ENCODE measurements at regions not wholly inside any gene's neighbourhood (a gene's known extent, or its start where the extent isn't known, plus 50 kb on each side); places are given as distances from the start of the nearest gene placed in this dataset.

- Histone ChIP-seq H3K4me3 (replicated peaks in 1 of 3) (no peak overlapping the region), H3K27me3 (peaks cover 10% of the 10 kb centered on the region), H3K9me3 (no peaks in the 10 kb centered on the region), H3K36me3 (no peaks in the 10 kb centered on the region), H3K27ac (no peak overlapping the region), H3K4me1 (no peaks in the 10 kb centered on the region)
- 43 to 49% methylated on average over 5 to 6 of the region's 6 CpGs for WGBS, 2 donors
- intact Hi-C loops (cut with DNase I) = no loop called here
- no peak for DNase-seq
- TF ChIP-seq CTCF (IDR thresholded peaks at IDR 0.05) = no peak
- no peak for TF ChIP-seq POLR2A (IDR thresholded peaks at IDR 0.05)
Observed at GRCh38 chr1:29824025-29824424, 587.7 kb downstream of the PTPRU start.

- DNase-seq = no peak
- Histone ChIP-seq H3K27ac (no peak overlapping the region), H3K36me3 (no peaks in the 10 kb centered on the region), H3K27me3 (peaks cover 10% of the 10 kb centered on the region), H3K9me3 (no peaks in the 10 kb centered on the region), H3K4me3 (replicated peaks in 1 of 3) (no peak overlapping the region), H3K4me1 (no peaks in the 10 kb centered on the region)
- intact Hi-C loops (cut with DNase I) = no loop called here
- no peak for TF ChIP-seq CTCF (IDR thresholded peaks at IDR 0.05)
- 75 to 81% methylated on average over 4 of the region's 4 CpGs for WGBS, 2 donors
Observed at GRCh38 chr1:29823561-29823960, 587.2 kb downstream of the PTPRU start.

- Histone ChIP-seq H3K27me3 (peaks cover 10% of the 10 kb centered on the region), H3K4me3 (replicated peaks in 1 of 3) (no peak overlapping the region), H3K9me3 (no peaks in the 10 kb centered on the region), H3K27ac (no peak overlapping the region), H3K36me3 (no peaks in the 10 kb centered on the region), H3K4me1 (no peaks in the 10 kb centered on the region)
- 90 to 97% methylated on average over 1 of the region's 1 CpG for WGBS, 2 donors
- TF ChIP-seq POLR2A (IDR thresholded peaks at IDR 0.05) (no peak), CTCF (IDR thresholded peaks at IDR 0.05) (no peak)
- DNase-seq = no peak
- intact Hi-C loops (cut with DNase I) = no loop called here
Observed at GRCh38 chr1:29821605-29822004, 585.3 kb downstream of the PTPRU start.

- Histone ChIP-seq H3K9me3 (no peaks in the 10 kb centered on the region), H3K27ac (no peak overlapping the region), H3K27me3 (peaks cover 10% of the 10 kb centered on the region), H3K36me3 (no peaks in the 10 kb centered on the region), H3K4me1 (no peaks in the 10 kb centered on the region), H3K4me3 (replicated peaks in 1 of 3) (no peak overlapping the region)
- intact Hi-C loops (cut with DNase I) = no loop called here
- DNase-seq = no peak
- no peak for TF ChIP-seq CTCF (IDR thresholded peaks at IDR 0.05)
- TF ChIP-seq POLR2A (IDR thresholded peaks at IDR 0.05) = no peak
- WGBS, 2 donors = 52 to 67% methylated on average over 2 of the region's 2 CpGs
Observed at GRCh38 chr1:29820401-29820800, 584.1 kb downstream of the PTPRU start.

GRCh38 chr1:29812408-29813135 is 576.2 kb downstream of the PTPRU start:
- TF ChIP-seq CTCF (IDR thresholded peaks at IDR 0.05) (no peak), POLR2A (IDR thresholded peaks at IDR 0.05) (no peak)
- H3K4me1 ChIP-seq = no peaks in the 10 kb centered on the region
- no peaks in the 10 kb centered on the region for H3K27me3 ChIP-seq
- H3K9me3 ChIP-seq = no peaks in the 10 kb centered on the region
- H3K36me3 ChIP-seq = no peaks in the 10 kb centered on the region
- no peak overlapping the region for H3K27ac ChIP-seq
- WGBS, 2 donors = 59% methylated on average over 10 of the region's 10 CpGs
- no peak overlapping the region for H3K4me3 ChIP-seq (replicated peaks in 1 of 3)
- no peak for DNase-seq
- intact Hi-C loops (cut with DNase I) = no loop called here

Measured in thyroid gland (tissue), 4 donors.